Stimulated activated CD4-positive, alpha-beta T cell treated with anti-CD3 and anti-CD28 coated beads, TNF-alpha, amount 100 ng/mL, for 48 hours (primary cell): ENCODE measurements at regions not wholly inside any gene's neighbourhood (a gene's known extent, or its start where the extent isn't known, plus 50 kb on each side); places are given as distances from the start of the nearest gene placed in this dataset.

ENCODE experiments used
- DNase-seq, 3 donors: peaks; one replicate each; pipeline ENCODE4 v3.0.0-alpha.2; 2020; ENCODE audit warnings: low read depth in 3 of 3

- DNase-seq: no peak
These were observed 61.6 kb upstream of the HS6ST1 start for GRCh38 chr2:128380061-128380889.

DNA sequence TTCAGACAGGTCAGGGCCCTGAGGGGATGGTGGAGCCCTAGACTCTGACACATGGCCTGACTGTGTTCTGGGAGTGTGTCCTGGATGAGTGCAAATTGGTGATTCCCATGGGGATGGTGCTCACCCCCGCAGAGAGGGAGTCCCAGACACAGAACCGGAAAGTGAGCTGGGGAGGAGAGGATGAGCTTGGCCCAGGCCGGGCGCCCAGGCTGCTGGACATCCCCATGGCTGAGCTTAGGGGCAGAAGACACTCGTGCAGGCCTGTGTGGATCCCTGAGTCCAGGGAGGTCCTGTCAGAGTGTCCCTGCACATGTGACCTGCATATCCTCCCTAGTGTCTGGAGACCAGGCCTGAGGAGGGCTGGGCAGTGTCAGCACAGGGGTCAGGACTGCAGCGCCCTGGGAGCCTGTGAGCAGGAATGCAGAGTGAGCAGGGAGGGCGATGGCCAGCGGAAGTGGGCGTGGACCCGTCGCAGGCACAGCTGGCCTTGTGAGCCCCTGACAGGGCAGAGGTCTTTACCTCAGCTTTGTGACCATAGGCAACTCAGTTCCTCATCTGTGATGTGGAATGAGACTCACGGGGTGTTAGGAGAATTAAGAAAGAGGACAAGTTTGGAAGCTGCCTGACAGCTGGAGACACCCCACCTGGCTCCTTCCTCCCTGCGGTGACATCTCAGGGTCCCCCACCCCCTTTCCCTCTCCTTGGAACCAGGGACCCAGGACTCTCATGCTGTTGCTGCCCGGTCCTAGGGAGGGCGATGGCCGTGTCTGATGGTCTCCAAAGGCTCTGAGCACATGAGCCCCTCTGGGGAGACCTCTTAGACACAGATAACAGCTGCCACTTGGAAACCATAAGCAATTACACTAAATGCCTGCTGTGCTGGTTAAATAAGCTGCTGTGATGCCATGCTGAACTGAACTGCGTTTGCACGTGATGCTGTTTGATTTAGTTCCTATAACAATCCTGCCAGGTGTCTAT lies 62.6 kb upstream of the HS6ST1 start:
- no peak for DNase-seq

- DNase-seq: no peak
These were observed 65.8 kb upstream of the HS6ST1 start for GRCh38 chr2:128384446-128384845.

DNA sequence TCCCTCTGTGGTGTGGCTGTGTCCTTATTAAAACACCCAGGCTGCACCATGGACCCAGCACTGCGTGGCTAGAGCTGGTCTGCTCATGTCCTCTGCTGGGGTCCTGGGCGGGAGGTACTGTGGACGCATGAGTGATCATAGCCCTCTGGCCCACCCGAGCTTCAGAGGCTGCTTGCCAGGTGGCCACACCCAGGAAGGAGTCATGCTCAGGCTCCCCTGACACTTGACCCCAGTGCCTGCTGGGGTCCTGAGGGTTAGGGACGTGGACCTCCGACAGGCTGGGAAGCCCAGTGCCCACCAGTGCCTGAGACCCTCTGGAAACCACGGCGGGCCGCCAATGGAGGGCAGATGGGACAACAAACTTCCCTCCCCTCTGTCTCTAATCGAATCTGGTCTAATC lies 66.3 kb upstream of the HS6ST1 start:
- no peak for DNase-seq

DNA sequence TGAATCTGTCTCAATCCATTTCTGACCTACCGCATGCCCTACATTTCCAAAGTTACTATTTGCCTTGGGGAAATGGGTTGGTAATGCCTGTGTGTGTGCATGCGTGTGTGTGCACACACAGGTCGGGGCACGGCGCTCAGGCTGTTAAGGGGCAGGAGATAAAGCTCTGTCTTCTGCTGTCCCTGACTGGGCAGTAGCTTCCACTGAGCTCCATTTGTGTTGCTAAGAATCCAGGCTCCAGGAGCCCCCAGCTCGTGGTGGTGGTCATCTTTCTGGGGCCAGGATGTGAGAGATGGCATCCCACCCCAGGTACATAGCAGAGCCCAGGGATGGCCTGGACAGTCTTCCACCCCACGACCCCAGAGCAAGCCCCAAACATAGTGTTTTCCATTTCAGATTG lies 66.7 kb upstream of the HS6ST1 start:
- DNase-seq: no peak

GRCh38 chr2:128386066-128386465 lies 67.4 kb upstream of the HS6ST1 start:
- no peak for DNase-seq

- no peak for DNase-seq
These were observed 69.9 kb upstream of the HS6ST1 start for GRCh38 chr2:128388499-128388941.

DNA sequence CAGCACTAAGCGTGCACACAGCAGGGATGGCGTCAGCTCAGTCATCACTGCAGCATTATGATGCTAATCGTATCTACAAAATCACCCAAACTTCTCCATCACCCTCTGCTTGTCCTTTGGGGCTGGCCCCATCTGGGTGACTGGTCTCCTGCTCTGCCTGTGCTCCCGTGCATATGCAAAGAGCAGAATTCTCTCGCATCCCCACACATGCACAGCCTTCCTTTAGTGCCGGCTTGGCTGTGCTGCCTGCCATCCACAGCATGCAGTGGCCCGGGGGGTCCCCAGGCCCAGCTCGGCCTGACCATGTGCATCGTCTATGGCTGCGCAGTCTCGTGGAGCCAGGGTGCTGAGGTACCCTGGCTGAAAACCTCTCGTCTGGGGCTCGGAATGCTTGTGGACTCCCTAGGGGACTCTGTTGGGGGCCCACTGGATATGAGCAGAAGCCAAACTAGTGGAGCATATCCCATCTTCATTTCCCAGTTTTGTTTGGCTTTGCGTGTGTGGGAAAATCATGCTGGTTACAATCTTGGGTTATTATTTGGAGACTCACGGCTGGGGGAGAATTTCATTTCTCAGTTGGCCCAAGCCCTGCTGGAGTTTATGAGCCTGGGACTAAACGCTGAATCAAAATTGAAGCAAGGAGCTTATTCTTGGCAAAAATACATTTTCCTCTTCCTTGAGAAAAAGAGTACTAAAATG lies 70.9 kb upstream of the HS6ST1 start:
- no peak for DNase-seq

DNA sequence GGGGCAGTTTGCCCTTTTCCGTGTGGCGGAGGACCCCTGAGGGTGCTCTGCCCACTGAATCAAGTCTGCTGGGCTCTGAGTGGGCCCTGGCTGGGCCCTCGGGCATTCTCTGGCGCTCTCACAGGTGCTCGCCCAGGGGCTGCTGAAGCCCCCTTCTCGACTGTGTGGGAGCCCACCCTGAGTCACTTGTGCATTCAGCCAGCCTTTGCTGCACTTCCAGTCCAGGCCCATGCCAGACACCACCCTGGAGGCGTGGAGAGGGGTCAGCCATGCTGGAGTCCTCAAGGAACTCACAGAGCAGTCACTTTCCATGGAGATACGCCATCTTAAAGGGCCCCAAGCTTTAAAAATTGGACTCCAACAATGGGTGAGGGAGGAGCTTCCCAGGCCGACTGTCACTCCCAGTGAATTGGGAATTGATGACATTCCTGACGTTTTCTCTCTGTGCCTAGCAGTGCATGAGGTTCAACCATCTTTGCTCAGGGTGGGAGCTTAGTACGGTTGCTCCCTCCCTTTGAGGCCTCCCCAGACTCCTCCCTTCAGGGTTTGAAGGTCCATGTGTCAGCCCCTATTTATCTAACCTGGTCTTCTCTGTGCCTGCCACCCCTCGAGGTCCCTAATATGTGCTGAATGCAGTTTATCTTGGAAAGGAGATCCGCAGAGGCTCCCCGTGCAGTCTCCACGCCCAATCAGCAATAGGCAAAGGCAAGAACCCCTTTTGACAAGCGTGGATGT lies 71.8 kb upstream of the HS6ST1 start:
- DNase-seq: no peak

DNA sequence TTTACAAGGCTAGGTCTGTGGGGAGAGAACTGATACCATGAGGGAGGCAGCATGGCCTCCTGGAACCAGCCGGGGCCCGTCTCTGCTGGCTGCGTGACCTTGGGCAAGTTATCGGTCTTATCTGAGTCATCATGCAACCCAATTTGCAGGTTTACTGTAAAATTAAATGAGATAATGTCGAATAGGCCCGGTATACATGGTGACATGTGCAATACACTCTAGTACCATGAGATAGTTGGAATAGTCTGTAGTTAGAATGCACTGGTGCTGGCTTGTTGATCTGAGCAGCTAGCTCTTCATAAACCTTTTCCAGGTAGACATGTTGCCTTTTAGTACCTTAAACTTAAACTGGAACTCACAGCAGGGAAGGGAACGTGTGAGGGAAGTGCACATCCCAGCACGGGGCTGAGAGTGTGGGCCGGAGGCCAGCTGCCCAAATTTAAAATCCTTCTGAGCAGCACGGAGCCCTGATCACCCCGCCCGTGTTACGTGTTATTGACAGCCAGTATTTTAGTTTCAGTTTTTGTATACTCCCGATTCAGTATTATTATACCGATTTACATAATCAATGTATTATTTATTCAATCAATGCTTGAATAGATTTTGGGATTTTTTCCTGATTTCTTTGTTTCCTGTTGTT lies 72.4 kb upstream of the HS6ST1 start:
- no peak for DNase-seq

GRCh38 chr2:128391679-128392078 lies 73.0 kb upstream of the HS6ST1 start:
- no peak for DNase-seq

- DNase-seq: no peak
These were observed 73.5 kb upstream of the HS6ST1 start for GRCh38 chr2:128392207-128392606.

DNA sequence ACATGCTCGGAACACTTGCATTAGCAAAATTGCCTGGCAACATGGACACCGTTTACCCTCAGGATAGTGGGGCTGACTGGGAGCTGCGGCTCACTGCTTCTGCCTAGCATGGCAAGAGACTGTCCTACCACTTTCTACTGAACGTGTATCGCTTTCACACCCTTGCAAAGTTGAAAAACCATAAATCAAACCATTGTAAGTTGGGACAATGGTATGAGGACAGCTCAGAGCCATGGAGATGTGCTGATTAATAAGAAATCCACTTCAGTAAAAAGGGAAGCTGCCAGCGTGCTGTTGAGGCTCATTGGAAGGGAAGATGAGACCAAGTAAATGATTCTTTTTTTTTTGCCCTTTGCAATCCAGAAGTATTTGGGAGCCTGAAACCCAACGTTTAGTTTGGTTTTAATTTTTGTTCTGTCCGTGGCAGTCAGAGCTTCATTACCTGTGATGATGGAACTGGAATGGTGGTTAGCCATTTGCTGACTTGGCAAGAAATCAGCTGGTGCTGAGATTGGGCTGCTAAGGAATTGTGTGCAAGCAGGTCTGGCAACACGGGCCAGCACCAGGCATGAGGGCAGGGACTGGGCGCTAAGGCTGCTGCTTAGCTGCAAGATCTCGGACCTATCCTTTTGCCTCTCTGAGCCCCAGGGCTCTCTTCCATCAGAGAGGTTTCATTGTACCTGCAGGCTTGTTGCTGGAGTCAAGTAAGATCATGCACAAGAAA lies 75.5 kb upstream of the HS6ST1 start:
- DNase-seq: no peak

- no peak for DNase-seq
These were observed 76.5 kb upstream of the HS6ST1 start for GRCh38 chr2:128395196-128395595.

- no peak for DNase-seq
These were observed 77.2 kb upstream of the HS6ST1 start for GRCh38 chr2:128395640-128396499.

- DNase-seq: no peak
These were observed 77.8 kb upstream of the HS6ST1 start for GRCh38 chr2:128396500-128396891.

DNA sequence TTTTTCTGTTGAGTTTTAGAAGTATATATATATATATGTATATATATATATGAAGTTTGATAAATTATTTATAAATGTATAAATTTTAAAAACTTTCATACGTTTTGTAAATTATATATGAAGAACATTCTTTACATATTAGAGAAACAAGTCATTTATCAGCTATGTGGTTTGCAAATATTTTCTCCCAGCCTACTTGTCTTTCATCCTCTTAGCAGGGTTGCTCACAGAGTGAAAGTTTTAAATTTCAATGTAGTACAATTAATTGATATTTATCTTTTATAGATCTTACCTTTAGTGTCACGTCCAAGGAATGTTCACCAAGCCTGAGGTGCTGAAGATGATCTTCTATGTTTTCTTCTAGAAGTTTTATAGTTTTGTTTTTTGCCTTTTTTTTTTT lies 78.3 kb upstream of the HS6ST1 start:
- no peak for DNase-seq

DNA sequence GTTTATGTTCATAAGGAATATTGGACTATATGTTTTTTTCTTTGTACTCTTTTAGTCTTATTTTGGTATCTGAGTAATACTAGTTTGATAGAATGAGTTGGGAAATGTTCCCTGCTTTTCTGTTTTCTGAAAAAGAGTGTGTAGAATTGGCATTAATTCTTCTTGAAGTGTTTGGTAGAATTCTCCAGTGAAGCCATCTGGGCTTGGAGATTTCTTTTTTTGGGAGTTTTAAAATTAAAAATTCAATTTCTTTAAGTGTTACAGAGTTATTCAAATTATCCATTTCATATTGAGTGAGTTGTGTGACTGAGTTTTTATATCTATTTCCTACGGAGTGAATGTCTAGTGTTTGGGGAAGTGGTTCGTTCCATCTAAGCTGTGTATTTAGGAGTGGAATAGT lies 80.6 kb upstream of the HS6ST1 start:
- DNase-seq: no peak

- no peak for DNase-seq
These were observed 81.1 kb upstream of the HS6ST1 start for GRCh38 chr2:128399690-128400291.
